GM12878 (cell line): ENCODE measurements at regions not wholly inside any gene's neighbourhood (a gene's known extent, or its start where the extent isn't known, plus 50 kb on each side); places are given as distances from the start of the nearest gene placed in this dataset.

Experiments
- ATAC-seq: fragments of 200-7000 bp; cut with Tn5 transposase; 3 replicates; pipeline ENCODE4 v1.9.1; 2020; ENCODE audit warnings: mild to moderate bottlenecking, moderate library complexity
- BruUV-seq: library from RNA; stranded (reverse); fragments of 400-500 nt; replicated peaks from 2 replicates; lab custom pipeline; 2021; lab: Mats Ljungman, UMichigan
- CTCF ChIA-PET: fragments of 300-600 bp; sonication (Branson Sonifier 250); formaldehyde crosslinking; extraction: SDS; loops from one replicate; lab custom pipeline; 2021; ENCODE audit warnings: inconsistent platforms; lab: Yijun Ruan, JAX
- POLR2A ChIA-PET: fragments of 350-600 bp; formaldehyde crosslinking; extraction: SDS; loops from one replicate; lab custom pipeline; 2021; ENCODE audit warnings: inconsistent platforms; lab: Charles Lee
- RAD21 ChIA-PET: fragments of 300-600 bp; sonication (Branson Sonifier 250); formaldehyde crosslinking; loops from one replicate; lab custom pipeline; 2023; ENCODE audit warnings: antibody characterized with exemption; ENCODE audit not compliant: unreplicated experiment; lab: Charles Lee
- SMC1A ChIA-PET: fragments of 300-600 bp; sonication (Branson Sonifier 250); formaldehyde crosslinking; loops from one replicate; lab custom pipeline; 2023; ENCODE audit not compliant: unreplicated experiment, uncharacterized antibody; lab: Charles Lee
- DNase-seq: peaks from one replicate; pipeline ENCODE4 v3.0.0-alpha.2; 2011; ENCODE audit warnings: low read depth, low spot score
- FAIRE-seq: peaks from 3 replicates; lab custom pipeline; 2011; peaks lifted over from hg19 to GRCh38; lab: Jason Lieb, UNC
- H2AFZ ChIP-seq: 2 replicates; pipeline ENCODE4 v1.6.0; 2011; ENCODE audit warnings: low read depth, low read length, control low read depth; ENCODE audit not compliant: control insufficient read depth
- H3K27ac ChIP-seq: 2 replicates; pipeline ENCODE4 v1.5.1; 2011; ENCODE audit warnings: control low read depth; ENCODE audit not compliant: control insufficient read depth, insufficient read depth
- H3K27me3 ChIP-seq, 2 experiments: replicated peaks in 1 of 2; 2 replicates each; pipeline versions ENCODE4 v1.6.0 to v1.6.1; 2011; ENCODE audit warnings: low read length in 1 of 2; ENCODE audit not compliant: control insufficient read depth in 2 of 2, insufficient read depth in 2 of 2
- H3K36me3 ChIP-seq, 2 experiments: 2 replicates each; pipeline ENCODE4 v1.5.1; 2011; ENCODE audit warnings: low read length in 1 of 2; ENCODE audit not compliant: control insufficient read depth in 2 of 2, insufficient read depth in 2 of 2
- H3K4me1 ChIP-seq: 2 replicates; pipeline ENCODE4 v1.6.1; 2011; ENCODE audit warnings: mild to moderate bottlenecking, low read length, moderate library complexity, mixed read lengths; ENCODE audit not compliant: control insufficient read depth, insufficient read depth
- H3K4me2 ChIP-seq: 2 replicates; pipeline ENCODE4 v1.6.0; 2011; ENCODE audit warnings: control low read depth; ENCODE audit not compliant: control insufficient read depth, insufficient read depth
- H3K4me3 ChIP-seq: fragments of 200-600 bp; sonication (generic); 2 replicates; pipeline ENCODE4 v1.5.1; 2016
- H3K79me2 ChIP-seq: 2 replicates; pipeline ENCODE4 v1.6.0; 2011; ENCODE audit warnings: low read length; ENCODE audit not compliant: control insufficient read depth, insufficient read depth
- H3K9ac ChIP-seq: 2 replicates; pipeline ENCODE4 v1.8.0; 2011; ENCODE audit warnings: low read length, control low read depth, mixed read lengths; ENCODE audit not compliant: control insufficient read depth, insufficient read depth
- H3K9me3 ChIP-seq: replicated peaks from 3 replicates; pipeline ENCODE4 v1.5.1; 2011; ENCODE audit warnings: mild to moderate bottlenecking, low read length; ENCODE audit not compliant: control insufficient read depth, insufficient read depth
- H4K20me1 ChIP-seq: 2 replicates; pipeline ENCODE4 v1.6.0; 2011; ENCODE audit not compliant: control insufficient read depth, insufficient read depth
- CBX5 ChIP-seq: sonication (generic); IDR thresholded peaks from 2 replicates; pipeline ENCODE4 v1.6.1; 2016; ENCODE audit warnings: low read depth, moderate library complexity, mild to moderate bottlenecking, inconsistent platforms
- EZH2 ChIP-seq: IDR thresholded peaks from 2 replicates; pipeline ENCODE4 v1.6.1; 2012; ENCODE audit warnings: low read depth, mild to moderate bottlenecking, control low read depth, inconsistent platforms, low read length, borderline replicate concordance; ENCODE audit not compliant: control insufficient read depth
- IKZF2 ChIP-seq, 2 experiments: fragments of 450-650 bp; IDR thresholded peaks; 2 replicates each; pipeline ENCODE4 v1.6.1; 2017; ENCODE audit warnings: mild to moderate bottlenecking in 2 of 2, moderate library complexity in 2 of 2
- JUNB ChIP-seq: IDR thresholded peaks from 2 replicates; pipeline ENCODE4 v1.6.1; 2016; ENCODE audit warnings: antibody characterized with exemption, mild to moderate bottlenecking
- KAT2A ChIP-seq: conservative IDR thresholded peaks from 2 replicates; pipeline ENCODE4 v1.6.1; 2011; ENCODE audit warnings: low read depth, low read length; ENCODE audit not compliant: control insufficient read depth
- NR2C2 ChIP-seq: IDR thresholded peaks from 2 replicates; pipeline ENCODE4 v1.6.1; 2011; ENCODE audit warnings: borderline replicate concordance, low read depth; ENCODE audit not compliant: control insufficient read depth, insufficient read length
- PAX5 ChIP-seq: IDR thresholded peaks from 2 replicates; pipeline ENCODE4 v1.6.1; 2011; ENCODE audit warnings: low read depth, low read length, borderline replicate concordance
- PAX8 ChIP-seq: fragments of 450-650 bp; IDR thresholded peaks from 2 replicates; pipeline ENCODE4 v1.6.1; 2017; ENCODE audit warnings: mild to moderate bottlenecking, moderate library complexity
- SP1 ChIP-seq: IDR thresholded peaks from one replicate; pipeline ENCODE4 v1.6.1; 2011; ENCODE audit warnings: low read depth, low read length
- SRF ChIP-seq, 2 experiments: IDR thresholded peaks; 2 replicates each; pipeline ENCODE4 v1.6.1; 2011; ENCODE audit warnings: low read depth in 2 of 2, low read length in 2 of 2, mild to moderate bottlenecking in 1 of 2, moderate library complexity in 1 of 2
- TBL1XR1 ChIP-seq: IDR thresholded peaks from 2 replicates; pipeline ENCODE4 v1.6.1; 2012; ENCODE audit warnings: low read depth, low read length, improper control_type of control experiment
- TCF3 ChIP-seq: IDR thresholded peaks from 2 replicates; pipeline ENCODE4 v1.6.1; 2012; ENCODE audit warnings: low read depth, mild to moderate bottlenecking, low read length, borderline replicate concordance; ENCODE audit not compliant: insufficient read depth
- ZBED1 ChIP-seq: IDR thresholded peaks from 2 replicates; pipeline ENCODE4 v1.6.1; 2016; ENCODE audit warnings: borderline replicate concordance
- ZNF207 ChIP-seq: fragments of 450-650 bp; IDR thresholded peaks from 2 replicates; pipeline ENCODE4 v1.6.1; 2014; ENCODE audit warnings: antibody characterized with exemption, mild to moderate bottlenecking, borderline replicate concordance
- in situ Hi-C: fragments of 300-500 bp; cut with MboI; formaldehyde crosslinking; loops from 9 replicates; pipeline ENCODE4 v1.14.3; 2018; ENCODE audit warnings: mixed read lengths
- intact Hi-C: fragments of 100-400 bp; cut with micrococcal nuclease; formaldehyde crosslinking; loops from one replicate; pipeline ENCODE4 v1.14.2; 2022; ENCODE audit not compliant: unreplicated experiment
- TF ChIP-seq, protein P1 (sequence below): fragments of 150-350 bp; IDR thresholded peaks from 2 replicates; pipeline ENCODE4 v1.6.1; 2014; ENCODE audit warnings: mild to moderate bottlenecking, low read depth, low read length
- TF ChIP-seq, protein P2 (sequence below): IDR thresholded peaks from 2 replicates; pipeline ENCODE4 v1.6.1; 2011; ENCODE audit warnings: borderline replicate concordance, low read depth, mild to moderate bottlenecking, moderate library complexity, low read length; ENCODE audit not compliant: insufficient read depth, poor library complexity, severe bottlenecking

DNA sequence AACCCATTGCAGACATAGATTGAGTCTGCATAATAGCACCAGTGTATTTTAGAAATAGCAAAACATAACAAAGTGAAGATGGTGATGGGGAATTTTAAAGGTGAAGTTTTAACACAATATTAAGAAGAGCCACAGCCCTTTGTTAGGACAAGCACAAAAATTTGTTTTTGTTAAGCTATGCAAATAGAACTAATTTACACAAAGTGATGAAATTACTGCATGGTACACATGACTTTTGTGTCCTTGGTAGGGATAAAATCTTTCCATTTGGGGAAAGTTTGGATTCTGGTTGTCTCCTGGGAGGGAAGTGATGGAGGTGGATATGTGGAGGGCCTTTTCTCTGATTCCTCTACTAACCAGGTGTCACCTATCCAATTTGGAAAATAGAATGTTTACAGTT lies 50.4 kb upstream of the MTNR1B start:
- Histone ChIP-seq H2AFZ (no peak overlapping the region), H3K9ac (no peak overlapping the region), H4K20me1 (no peaks in the 10 kb centered on the region), H3K27ac (no peak overlapping the region), H3K27me3 (no peaks in the 10 kb centered on the region), H3K4me1 (no peaks in the 10 kb centered on the region), H3K36me3 (no peaks in the 10 kb centered on the region), H3K9me3 (no peaks in the 10 kb centered on the region)
- no peak for DNase-seq
- no peak for FAIRE-seq
- ATAC-seq = no peak
- ChIA-PET POLR2A (no interaction called here), RAD21 (no interaction called here)
- in situ Hi-C loops = no loop called here
- intact Hi-C loops = no loop called here
- no peak for TF ChIP-seq PAX8
- TF ChIP-seq, protein P1, sequence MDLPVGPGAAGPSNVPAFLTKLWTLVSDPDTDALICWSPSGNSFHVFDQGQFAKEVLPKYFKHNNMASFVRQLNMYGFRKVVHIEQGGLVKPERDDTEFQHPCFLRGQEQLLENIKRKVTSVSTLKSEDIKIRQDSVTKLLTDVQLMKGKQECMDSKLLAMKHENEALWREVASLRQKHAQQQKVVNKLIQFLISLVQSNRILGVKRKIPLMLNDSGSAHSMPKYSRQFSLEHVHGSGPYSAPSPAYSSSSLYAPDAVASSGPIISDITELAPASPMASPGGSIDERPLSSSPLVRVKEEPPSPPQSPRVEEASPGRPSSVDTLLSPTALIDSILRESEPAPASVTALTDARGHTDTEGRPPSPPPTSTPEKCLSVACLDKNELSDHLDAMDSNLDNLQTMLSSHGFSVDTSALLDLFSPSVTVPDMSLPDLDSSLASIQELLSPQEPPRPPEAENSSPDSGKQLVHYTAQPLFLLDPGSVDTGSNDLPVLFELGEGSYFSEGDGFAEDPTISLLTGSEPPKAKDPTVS = no peak
- no peak for TF ChIP-seq IKZF2 (IDR thresholded peaks at IDR 0.05)
- no peak for TF ChIP-seq JUNB
- no peak for TF ChIP-seq NR2C2
- no peak for TF ChIP-seq SP1
- no peak for TF ChIP-seq PAX5
- TF ChIP-seq KAT2A = no peak
- TF ChIP-seq, protein P2, sequence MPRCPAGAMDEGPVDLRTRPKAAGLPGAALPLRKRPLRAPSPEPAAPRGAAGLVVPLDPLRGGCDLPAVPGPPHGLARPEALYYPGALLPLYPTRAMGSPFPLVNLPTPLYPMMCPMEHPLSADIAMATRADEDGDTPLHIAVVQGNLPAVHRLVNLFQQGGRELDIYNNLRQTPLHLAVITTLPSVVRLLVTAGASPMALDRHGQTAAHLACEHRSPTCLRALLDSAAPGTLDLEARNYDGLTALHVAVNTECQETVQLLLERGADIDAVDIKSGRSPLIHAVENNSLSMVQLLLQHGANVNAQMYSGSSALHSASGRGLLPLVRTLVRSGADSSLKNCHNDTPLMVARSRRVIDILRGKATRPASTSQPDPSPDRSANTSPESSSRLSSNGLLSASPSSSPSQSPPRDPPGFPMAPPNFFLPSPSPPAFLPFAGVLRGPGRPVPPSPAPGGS = no peak
- TF ChIP-seq ZNF207 = no peak
- TF ChIP-seq CBX5 = no peak
- TF ChIP-seq ZBED1 = no peak
- no peak for TF ChIP-seq EZH2
- no peak for TF ChIP-seq TBL1XR1
- TF ChIP-seq TCF3 = no peak
- TF ChIP-seq SRF (IDR thresholded peaks at IDR 0.05; ENCODE audit: low read depth in 2 of 2, low read length in 2 of 2) = no peak
- TF ChIP-seq, all 136 proteins: peak for 0
- Histone ChIP-seq H3K4me3 (no peak overlapping the region), H3K79me2 (no peaks in the 10 kb centered on the region), H3K4me2 (no peak overlapping the region)
- CTCF ChIA-PET = no interaction called here
- BruUV-seq = no TSS peak
- SMC1A ChIA-PET = no interaction called here
